Thyroid gland (tissue), 4 donors: ENCODE measurements at regions not wholly inside any gene's neighbourhood (a gene's known extent, or its start where the extent isn't known, plus 50 kb on each side); places are given as distances from the start of the nearest gene placed in this dataset.
"Not testable (repeated sequence)": the region's sequence is repeated elsewhere in the genome, so short reads cannot be mapped to it uniquely, and the experiment has no call there.

Experiments
- DNase-seq, 2 donors: peaks; one replicate each; pipeline ENCODE4 v3.0.0-alpha.2; 2019
- H3K27ac ChIP-seq, 3 donors: fragments of 200-600 bp; sonication (generic); 1 replicate in 2 of 3; 2 replicates in 1 of 3; pipeline ENCODE4 v1.5.1; 2016 to 2019; ENCODE audit warnings: mild to moderate bottlenecking in 1 of 3, moderate library complexity in 1 of 3
- H3K27me3 ChIP-seq: fragments of 200-600 bp; sonication (generic); one replicate; pipeline ENCODE4 v1.5.1; 2019
- H3K36me3 ChIP-seq, 2 donors: fragments of 200-600 bp; sonication (generic); one replicate each; pipeline ENCODE4 v1.5.1; 2016 to 2019
- H3K4me1 ChIP-seq, 2 donors: fragments of 200-600 bp; sonication (generic); one replicate each; pipeline ENCODE4 v1.5.1; 2017 to 2019
- H3K4me3 ChIP-seq, 3 donors: fragments of 200-600 bp; sonication (generic); replicated peaks in 1 of 3; 1 replicate in 2 of 3; 2 replicates in 1 of 3; pipeline ENCODE4 v1.5.1; 2016; ENCODE audit warnings: mild to moderate bottlenecking in 1 of 3
- H3K9me3 ChIP-seq: fragments of 200-600 bp; sonication (generic); one replicate; pipeline ENCODE4 v1.5.1; 2017
- CTCF ChIP-seq, 6 experiments: fragments of 200-600 bp in 3 of 6; fragments of 450-650 bp in 3 of 6; sonication (generic) in 3 of 6; IDR thresholded peaks; one replicate each; pipeline ENCODE4 v1.5.1; 2016 to 2019; ENCODE audit warnings: antibody characterized with exemption in 6 of 6, mild to moderate bottlenecking in 2 of 6, inconsistent platforms in 1 of 6, moderate library complexity in 1 of 6
- POLR2A ChIP-seq, 2 donors: fragments of 450-650 bp; IDR thresholded peaks; one replicate each; pipeline ENCODE4 v1.6.1; 2017; ENCODE audit warnings: antibody characterized with exemption in 2 of 2, mild to moderate bottlenecking in 2 of 2, moderate library complexity in 1 of 2
- WGBS, 2 donors: methylation state at CpG; one replicate each; pipeline ENCODE4 v1.1.5; 2017; 5-methylcytosine and 5-hydroxymethylcytosine counted together
- intact Hi-C: fragments of 100-400 bp; cut with DNase I; formaldehyde crosslinking; loops from one replicate; pipeline ENCODE4 v1.15.1; 2023

- intact Hi-C loops, result no loop called here
- TF ChIP-seq POLR2A (IDR thresholded peaks at IDR 0.05), result no peak
- TF ChIP-seq CTCF (IDR thresholded peaks at IDR 0.05), result no peak
- H3K4me1 ChIP-seq, result no peaks in the 10 kb centered on the region
- H3K9me3 ChIP-seq, result no peaks in the 10 kb centered on the region
- H3K4me3 ChIP-seq, result no peak overlapping the region
- H3K27ac ChIP-seq, result no peak overlapping the region
- H3K36me3 ChIP-seq, result no peaks in the 10 kb centered on the region
- 84 to 93% methylated on average over 1 of the region's 1 CpG for WGBS, 2 donors
- no peak for DNase-seq
- H3K27me3 ChIP-seq, result no peaks in the 10 kb centered on the region
Observed at GRCh38 chr3:26292780-26293179, 329.8 kb upstream of the LRRC3B start.

GRCh38 chr3:26293329-26293844, 329.2 kb upstream of the LRRC3B start:
- Histone ChIP-seq H3K4me3 (no peak overlapping the region), H3K4me1 (no peaks in the 10 kb centered on the region), H3K27ac (no peak overlapping the region), H3K27me3 (no peaks in the 10 kb centered on the region), H3K36me3 (no peaks in the 10 kb centered on the region), H3K9me3 (no peaks in the 10 kb centered on the region)
- TF ChIP-seq CTCF (IDR thresholded peaks at IDR 0.05) (no peak), POLR2A (IDR thresholded peaks at IDR 0.05) (no peak)
- DNase-seq, result no peak
- intact Hi-C loops, result no loop called here

- Histone ChIP-seq H3K9me3 (no peaks in the 10 kb centered on the region), H3K27me3 (no peaks in the 10 kb centered on the region), H3K4me1 (no peaks in the 10 kb centered on the region), H3K4me3 (no peak overlapping the region), H3K27ac (no peak overlapping the region), H3K36me3 (no peaks in the 10 kb centered on the region)
- TF ChIP-seq POLR2A (IDR thresholded peaks at IDR 0.05) (no peak), CTCF (IDR thresholded peaks at IDR 0.05) (no peak)
- DNase-seq, result no peak
- 85 to 88% methylated on average over 5 of the region's 5 CpGs for WGBS, 2 donors
- intact Hi-C loops, result no loop called here
Observed at GRCh38 chr3:26307192-26307591, 315.4 kb upstream of the LRRC3B start.

- intact Hi-C loops, result no loop called here
- no peaks in the 10 kb centered on the region for H3K27me3 ChIP-seq
- WGBS, 2 donors, result 73 to 80% methylated on average over 3 of the region's 3 CpGs
- TF ChIP-seq POLR2A (IDR thresholded peaks at IDR 0.05), result no peak
- H3K4me3 ChIP-seq, result no peak overlapping the region
- no peak overlapping the region for H3K27ac ChIP-seq
- H3K4me1 ChIP-seq, result no peaks in the 10 kb centered on the region
- no peak for DNase-seq
- no peaks in the 10 kb centered on the region for H3K9me3 ChIP-seq
- H3K36me3 ChIP-seq, result no peaks in the 10 kb centered on the region
Observed at GRCh38 chr3:26307787-26308186, 314.8 kb upstream of the LRRC3B start.

- 43 to 55% methylated on average over 3 of the region's 3 CpGs for WGBS, 2 donors
- intact Hi-C loops, result no loop called here
- no peak overlapping the region for H3K4me3 ChIP-seq
- TF ChIP-seq POLR2A (IDR thresholded peaks at IDR 0.05), result no peak
- no peaks in the 10 kb centered on the region for H3K9me3 ChIP-seq
- no peaks in the 10 kb centered on the region for H3K36me3 ChIP-seq
- H3K27ac ChIP-seq, result no peak overlapping the region
- no peak for DNase-seq
- H3K27me3 ChIP-seq, result no peaks in the 10 kb centered on the region
- no peaks in the 10 kb centered on the region for H3K4me1 ChIP-seq
Observed at GRCh38 chr3:26308454-26308853, 314.1 kb upstream of the LRRC3B start.

- 86 to 88% methylated on average over 1 of the region's 1 CpG for WGBS, 2 donors
- intact Hi-C loops, H3K4me1 ChIP-seq, H3K9me3 ChIP-seq, DNase-seq, H3K27me3 ChIP-seq, H3K4me3 ChIP-seq, H3K27ac ChIP-seq, H3K36me3 ChIP-seq: not testable (repeated sequence)
Observed at GRCh38 chr3:26309536-26309935, 313.0 kb upstream of the LRRC3B start.

- no peak overlapping the region for H3K27ac ChIP-seq
- H3K4me1 ChIP-seq, result no peaks in the 10 kb centered on the region
- H3K4me3 ChIP-seq, result no peak overlapping the region
- no peaks in the 10 kb centered on the region for H3K27me3 ChIP-seq
- no peaks in the 10 kb centered on the region for H3K36me3 ChIP-seq
- no peaks in the 10 kb centered on the region for H3K9me3 ChIP-seq
- TF ChIP-seq POLR2A (IDR thresholded peaks at IDR 0.05) (no peak), CTCF (IDR thresholded peaks at IDR 0.05) (no peak)
- DNase-seq, result no peak
- 89 to 90% methylated on average over 5 of the region's 5 CpGs for WGBS, 2 donors
- intact Hi-C loops, result no loop called here
Observed at GRCh38 chr3:26312816-26313215, 309.8 kb upstream of the LRRC3B start.
